Endothelial cell of umbilical vein (primary cell): ENCODE measurements at regions not wholly inside any gene's neighbourhood (a gene's known extent, or its start where the extent isn't known, plus 50 kb on each side); places are given as distances from the start of the nearest gene placed in this dataset.

Experiments
- BruUV-seq: library from RNA; stranded (reverse); fragments of 400-500 nt; replicated peaks from 2 replicates; lab custom pipeline; 2021; lab: Mats Ljungman, UMichigan
- CTCF ChIA-PET: fragments of 300-600, 350-600 bp; sonication (Branson Sonifier 250); formaldehyde crosslinking; loops from one replicate; lab custom pipeline; 2021; ENCODE audit warnings: antibody characterized with exemption, inconsistent platforms; lab: Charles Lee
- POLR2A ChIA-PET: fragments of 300-600, 350-600 bp; sonication (Branson Sonifier 250); formaldehyde crosslinking; loops from one replicate; lab custom pipeline; 2021; ENCODE audit warnings: antibody characterized with exemption, inconsistent platforms; lab: Charles Lee
- DNase-seq: peaks from one replicate; pipeline ENCODE4 v3.0.0-alpha.2; 2011; ENCODE audit warnings: low read depth, low spot score
- FAIRE-seq: peaks from 2 replicates; lab custom pipeline; 2011; peaks lifted over from hg19 to GRCh38; lab: Jason Lieb, UNC
- H2AFZ ChIP-seq: 2 replicates; pipeline ENCODE4 v1.6.0; 2012; ENCODE audit warnings: low read depth, low read length, control low read depth, inconsistent platforms
- H3K27ac ChIP-seq: 2 replicates; pipeline ENCODE4 v1.5.1; 2011; ENCODE audit warnings: low read depth, mild to moderate bottlenecking, control low read depth, low read length, moderate library complexity; ENCODE audit not compliant: insufficient read depth
- H3K27me3 ChIP-seq, 2 experiments: 2 replicates each; pipeline versions ENCODE4 v1.6.0 to v1.6.1; 2011; ENCODE audit warnings: low read length in 2 of 2, mixed read lengths in 1 of 2; ENCODE audit not compliant: control insufficient read depth in 2 of 2, insufficient read depth in 2 of 2
- H3K36me3 ChIP-seq, 2 experiments: 2 replicates in 1 of 2; 3 replicates in 1 of 2; pipeline ENCODE4 v1.5.1; 2011; ENCODE audit warnings: low read length in 2 of 2, mild to moderate bottlenecking in 1 of 2, moderate library complexity in 1 of 2; ENCODE audit not compliant: control insufficient read depth in 2 of 2, insufficient read depth in 2 of 2; ENCODE audit errors: extremely low read depth in 1 of 2
- H3K4me1 ChIP-seq: 3 replicates; pipeline ENCODE4 v1.5.1; 2011; ENCODE audit warnings: mild to moderate bottlenecking, low read length; ENCODE audit not compliant: control insufficient read depth, insufficient read depth; ENCODE audit errors: extremely low read depth
- H3K4me2 ChIP-seq: 2 replicates; pipeline ENCODE4 v1.6.1; 2011; ENCODE audit warnings: low read length, control low read depth, mixed read lengths; ENCODE audit not compliant: insufficient read depth
- H3K4me3 ChIP-seq, 3 experiments: fragments of 200-600 bp in 1 of 3; sonication (generic), shearing (Covaris generic) in 1 of 3; replicated peaks in 1 of 3; 2 replicates each; pipeline ENCODE4 v1.5.1; 2011 to 2016; ENCODE audit warnings: control low read depth in 3 of 3, low read length in 3 of 3, mild to moderate bottlenecking in 2 of 3, inconsistent platforms in 1 of 3, low read depth in 1 of 3, moderate library complexity in 1 of 3; ENCODE audit not compliant: insufficient read depth in 1 of 3
- H3K79me2 ChIP-seq: 2 replicates; pipeline ENCODE4 v1.6.0; 2012; ENCODE audit warnings: low read length, inconsistent platforms; ENCODE audit not compliant: control insufficient read depth, insufficient read depth
- H3K9ac ChIP-seq: replicated peaks from 2 replicates; pipeline ENCODE3; 2011; ENCODE audit warnings: low read length, control low read depth; ENCODE audit not compliant: insufficient read depth; ENCODE audit errors: extremely low read depth
- H3K9me1 ChIP-seq: replicated peaks from 3 replicates; pipeline ENCODE4 v1.6.0; 2011; ENCODE audit warnings: mild to moderate bottlenecking, low read length; ENCODE audit not compliant: control insufficient read depth, insufficient read depth; ENCODE audit errors: extremely low read depth
- H3K9me3 ChIP-seq: replicated peaks from 2 replicates; pipeline ENCODE4 v1.5.1; 2012; ENCODE audit warnings: low read length, inconsistent platforms; ENCODE audit not compliant: control insufficient read depth, insufficient read depth
- H4K20me1 ChIP-seq: replicated peaks from 2 replicates; pipeline ENCODE3; 2011; ENCODE audit warnings: mild to moderate bottlenecking, low read length; ENCODE audit not compliant: control insufficient read depth, insufficient read depth; ENCODE audit errors: extremely low read depth
- EZH2 ChIP-seq: IDR thresholded peaks from 2 replicates; pipeline ENCODE4 v1.6.1; 2012; ENCODE audit warnings: borderline replicate concordance, low read depth, mild to moderate bottlenecking, moderate library complexity, low read length, inconsistent platforms; ENCODE audit not compliant: severe bottlenecking
- FOS ChIP-seq: IDR thresholded peaks from 2 replicates; pipeline ENCODE4 v1.6.1; 2011; ENCODE audit warnings: mild to moderate bottlenecking, low read length, moderate library complexity, borderline replicate concordance; ENCODE audit not compliant: insufficient read depth
- GATA2 ChIP-seq: IDR thresholded peaks from 2 replicates; pipeline ENCODE4 v1.7.0; 2011; ENCODE audit warnings: low read depth, mild to moderate bottlenecking, moderate library complexity, mixed read lengths, low read length; ENCODE audit not compliant: insufficient read length, insufficient read depth
- JUN ChIP-seq: IDR thresholded peaks from 2 replicates; pipeline ENCODE4 v1.6.1; 2011; ENCODE audit warnings: borderline replicate concordance, low read depth; ENCODE audit not compliant: insufficient read length, insufficient read depth
- MYC ChIP-seq: IDR thresholded peaks from one replicate; pipeline ENCODE4 v1.6.1; 2011; ENCODE audit warnings: mild to moderate bottlenecking, low read depth, low read length
- POLR2A ChIP-seq: IDR thresholded peaks from 2 replicates; pipeline ENCODE4 v1.6.1; 2012; ENCODE audit warnings: low read depth, mild to moderate bottlenecking, control low read depth, low read length
- POLR2AphosphoS5 ChIP-seq: IDR thresholded peaks from 2 replicates; pipeline ENCODE4 v1.6.1; 2012; ENCODE audit warnings: low read depth, mild to moderate bottlenecking, control low read depth, low read length, moderate library complexity; ENCODE audit not compliant: insufficient read depth
- dilution Hi-C: fragments of 300-500 bp; cut with MboI; formaldehyde crosslinking; loops from one replicate; pipeline ENCODE4 v1.15.0; 2019; ENCODE audit warnings: low sequenced_read_pairs; ENCODE audit not compliant: extremely low pct_ligation_motif_present
- intact Hi-C: fragments of 100-400 bp; cut with micrococcal nuclease; formaldehyde crosslinking; loops from one replicate; pipeline ENCODE4 v1.10.0; 2022
- TF ChIP-seq, protein P1 (sequence below), 2 donors: IDR thresholded peaks; 1 replicate in 1 of 2; 2 replicates in 1 of 2; pipeline ENCODE4 v1.5.1; 2011; ENCODE audit warnings: low read length in 2 of 2, mild to moderate bottlenecking in 2 of 2, moderate library complexity in 2 of 2, control low read depth in 1 of 2, inconsistent platforms in 1 of 2, low read depth in 1 of 2; ENCODE audit not compliant: insufficient read depth in 1 of 2; ENCODE audit errors: extremely low read depth in 1 of 2
- TF ChIP-seq, protein P2 (sequence below): IDR thresholded peaks from 2 replicates; pipeline ENCODE4 v1.6.1; 2011; ENCODE audit not compliant: insufficient read depth, insufficient read length

DNA sequence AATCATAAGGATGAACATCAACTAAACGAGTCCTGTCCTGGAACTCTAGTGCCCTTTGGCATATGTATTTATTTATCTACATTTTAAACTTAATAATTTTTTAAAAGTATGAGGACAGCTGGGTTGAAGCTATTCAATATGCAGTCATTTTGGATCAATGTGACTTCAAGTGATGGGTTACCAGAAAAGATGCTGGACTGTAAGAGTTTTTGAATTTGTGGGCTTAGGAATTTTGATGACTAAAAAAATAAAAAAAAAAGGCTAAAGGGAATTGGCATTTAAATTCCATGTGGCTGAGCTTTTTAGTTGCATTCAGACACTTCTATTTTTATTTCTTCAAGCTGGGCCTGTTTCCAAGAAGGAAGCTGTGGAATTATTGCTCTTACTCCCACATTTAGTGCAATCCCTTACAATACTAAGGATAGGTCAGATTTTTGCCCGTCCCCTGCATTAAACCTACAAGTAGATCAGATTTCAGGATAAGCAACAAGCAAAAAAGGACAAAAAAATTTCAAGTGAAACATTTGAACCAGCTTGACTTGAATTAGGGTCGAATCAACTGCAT lies 704.2 kb upstream of the CITED2 start:
- H3K79me2 ChIP-seq: no peaks in the 10 kb centered on the region
- no peaks in the 10 kb centered on the region for H3K9me3 ChIP-seq
- H3K27me3 ChIP-seq: no peaks in the 10 kb centered on the region
- dilution Hi-C loops (no loop called here), intact Hi-C loops (loop anchor here (5.0 kb wide), 1 partner anchor 269 kb away; no protein-coding TSS in a partner anchor)
- ChIA-PET POLR2A (no interaction called here), CTCF (interaction anchor here (1.0 to 1.8 kb wide), 5 partner anchors 10 to 709 kb away, joined by 3 to 5 read pairs (median 4); partner anchors contain the start of gene CITED2)
- no peaks in the 10 kb centered on the region for H3K36me3 ChIP-seq
- H4K20me1 ChIP-seq: no peaks in the 10 kb centered on the region
- peak; percentile 80 for DNase-seq
- BruUV-seq: no TSS peak
- no peak for TF ChIP-seq GATA2
- TF ChIP-seq, protein P1, sequence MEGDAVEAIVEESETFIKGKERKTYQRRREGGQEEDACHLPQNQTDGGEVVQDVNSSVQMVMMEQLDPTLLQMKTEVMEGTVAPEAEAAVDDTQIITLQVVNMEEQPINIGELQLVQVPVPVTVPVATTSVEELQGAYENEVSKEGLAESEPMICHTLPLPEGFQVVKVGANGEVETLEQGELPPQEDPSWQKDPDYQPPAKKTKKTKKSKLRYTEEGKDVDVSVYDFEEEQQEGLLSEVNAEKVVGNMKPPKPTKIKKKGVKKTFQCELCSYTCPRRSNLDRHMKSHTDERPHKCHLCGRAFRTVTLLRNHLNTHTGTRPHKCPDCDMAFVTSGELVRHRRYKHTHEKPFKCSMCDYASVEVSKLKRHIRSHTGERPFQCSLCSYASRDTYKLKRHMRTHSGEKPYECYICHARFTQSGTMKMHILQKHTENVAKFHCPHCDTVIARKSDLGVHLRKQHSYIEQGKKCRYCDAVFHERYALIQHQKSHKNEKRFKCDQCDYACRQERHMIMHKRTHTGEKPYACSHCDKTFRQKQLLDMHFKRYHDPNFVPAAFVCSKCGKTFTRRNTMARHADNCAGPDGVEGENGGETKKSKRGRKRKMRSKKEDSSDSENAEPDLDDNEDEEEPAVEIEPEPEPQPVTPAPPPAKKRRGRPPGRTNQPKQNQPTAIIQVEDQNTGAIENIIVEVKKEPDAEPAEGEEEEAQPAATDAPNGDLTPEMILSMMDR (IDR thresholded peaks at IDR 0.05; ENCODE audit: extremely low read depth in 1 of 2, insufficient read depth in 1 of 2, low read depth in 1 of 2, low read length in 2 of 2): no peak
- TF ChIP-seq JUN: no peak
- no peak for TF ChIP-seq POLR2A
- no peak for TF ChIP-seq MYC
- no peak for TF ChIP-seq EZH2
- no peak for TF ChIP-seq FOS
- TF ChIP-seq, protein P2, sequence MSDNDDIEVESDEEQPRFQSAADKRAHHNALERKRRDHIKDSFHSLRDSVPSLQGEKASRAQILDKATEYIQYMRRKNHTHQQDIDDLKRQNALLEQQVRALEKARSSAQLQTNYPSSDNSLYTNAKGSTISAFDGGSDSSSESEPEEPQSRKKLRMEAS: no peak
- TF ChIP-seq POLR2AphosphoS5: no peak
- no peaks in the 10 kb centered on the region for H3K9me1 ChIP-seq
- H3K4me2 ChIP-seq: no peak overlapping the region
- H3K27ac ChIP-seq: no peak overlapping the region
- peaks cover 15% of the 10 kb centered on the region for H3K4me1 ChIP-seq
- FAIRE-seq: peak; percentile 44
- H3K9ac ChIP-seq: no peak overlapping the region
- H3K4me3 ChIP-seq: no peak overlapping the region
- H2AFZ ChIP-seq: no peak overlapping the region
